Keratinocyte (primary cell): ENCODE measurements at regions not wholly inside any gene's neighbourhood (a gene's known extent, or its start where the extent isn't known, plus 50 kb on each side); places are given as distances from the start of the nearest gene placed in this dataset.
"Not testable (repeated sequence)": the region's sequence is repeated elsewhere in the genome, so short reads cannot be mapped to it uniquely, and the experiment has no call there.

Source experiments
- CTCF ChIP-seq, 3 experiments: IDR thresholded peaks in 1 of 3; conservative IDR thresholded peaks in 1 of 3; optimal IDR thresholded peaks in 1 of 3; 2 replicates in 2 of 3; 3 replicates in 1 of 3; pipeline versions ENCODE3 to v1.5.1; 2011; ENCODE audit warnings: low read length in 3 of 3, mild to moderate bottlenecking in 3 of 3, moderate library complexity in 2 of 3, control low read depth in 1 of 3, inconsistent platforms in 1 of 3; ENCODE audit not compliant: insufficient read depth in 2 of 3; ENCODE audit errors: extremely low read depth in 1 of 3
- EZH2 ChIP-seq: IDR thresholded peaks from one replicate; pipeline ENCODE4 v1.6.1; 2012; ENCODE audit warnings: inconsistent platforms, mild to moderate bottlenecking, low read length, moderate library complexity

DNA sequence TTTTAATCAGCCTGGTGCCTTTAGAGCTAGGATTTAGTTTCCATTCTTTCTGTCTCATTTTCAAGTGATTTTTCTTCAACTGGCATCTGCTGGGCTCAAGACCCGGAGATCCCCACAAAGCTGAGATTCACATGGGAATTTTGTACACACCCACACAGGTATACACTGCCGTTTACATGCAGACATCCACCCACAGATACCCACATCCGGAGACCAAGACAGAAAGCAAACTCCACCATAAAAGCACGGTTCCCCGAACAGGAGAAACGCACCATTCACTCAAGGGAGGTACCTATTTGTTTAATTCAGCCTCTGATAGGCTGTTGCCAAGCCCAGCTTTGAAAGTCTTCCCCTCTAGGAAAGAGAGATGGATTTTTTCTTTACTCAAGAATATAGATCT is 87.2 kb downstream of the ART5 start:
- not testable (repeated sequence) for TF ChIP-seq CTCF (optimal IDR thresholded peaks at IDR 0.05 in 1 of 3, IDR thresholded peaks at IDR 0.05 in 1 of 3, conservative IDR thresholded peaks at IDR 0.05 in 1 of 3; ENCODE audit: extremely low read depth in 1 of 3, insufficient read depth in 2 of 3, low read length in 3 of 3); EZH2
